ENCODE measurements at regions not wholly inside any gene's neighbourhood (a gene's known extent, or its start where the extent isn't known, plus 50 kb on each side); places are given as distances from the start of the nearest gene placed in this dataset.
A peak's percentile ranks its signal among the peaks of the same experiment; 100 is the strongest.

GRCh38 chr6:144585217-144585814 is 300.2 kb downstream of the UTRN start:
- H3K4me3 ChIP-seq (ENCODE audit: low read depth, low read length), result no peak overlapping the region
- TF ChIP-seq CTCF (IDR thresholded peaks at IDR 0.05; ENCODE audit: insufficient read depth, low read length), result peak; percentile 69
- DNase-seq (ENCODE audit: low read depth), result peak; percentile 67

- DNase-seq (ENCODE audit: low read depth), result no peak
- no peak for TF ChIP-seq CTCF (IDR thresholded peaks at IDR 0.05; ENCODE audit: insufficient read depth, low read length)
- H3K4me3 ChIP-seq (ENCODE audit: low read depth, low read length), result no peak overlapping the region
Measured at GRCh38 chr6:144586986-144587385, 301.9 kb downstream of the UTRN start.

GRCh38 chr6:144588697-144589325 is 303.7 kb downstream of the UTRN start:
- TF ChIP-seq CTCF (IDR thresholded peaks at IDR 0.05; ENCODE audit: insufficient read depth, low read length), result no peak
- no peak overlapping the region for H3K4me3 ChIP-seq (ENCODE audit: low read depth, low read length)
- DNase-seq (ENCODE audit: low read depth), result peak; percentile 14

GRCh38 chr6:144590532-144590931 is 305.4 kb downstream of the UTRN start:
- peak; percentile 30 for DNase-seq (ENCODE audit: low read depth)
- no peak overlapping the region for H3K4me3 ChIP-seq (ENCODE audit: low read depth, low read length)
- TF ChIP-seq CTCF (IDR thresholded peaks at IDR 0.05; ENCODE audit: insufficient read depth, low read length), result no peak

- no peak for TF ChIP-seq CTCF (IDR thresholded peaks at IDR 0.05; ENCODE audit: insufficient read depth, low read length)
- DNase-seq (ENCODE audit: low read depth), result no peak
- H3K4me3 ChIP-seq (ENCODE audit: low read depth, low read length), result no peak overlapping the region
Measured at GRCh38 chr6:144593392-144593791, 308.3 kb downstream of the UTRN start.

- TF ChIP-seq CTCF (IDR thresholded peaks at IDR 0.05; ENCODE audit: insufficient read depth, low read length), result no peak
- DNase-seq (ENCODE audit: low read depth), result no peak
- H3K4me3 ChIP-seq (ENCODE audit: low read depth, low read length), result no peak overlapping the region
Measured at GRCh38 chr6:144594585-144594984, 309.4 kb downstream of the UTRN start.

DNA sequence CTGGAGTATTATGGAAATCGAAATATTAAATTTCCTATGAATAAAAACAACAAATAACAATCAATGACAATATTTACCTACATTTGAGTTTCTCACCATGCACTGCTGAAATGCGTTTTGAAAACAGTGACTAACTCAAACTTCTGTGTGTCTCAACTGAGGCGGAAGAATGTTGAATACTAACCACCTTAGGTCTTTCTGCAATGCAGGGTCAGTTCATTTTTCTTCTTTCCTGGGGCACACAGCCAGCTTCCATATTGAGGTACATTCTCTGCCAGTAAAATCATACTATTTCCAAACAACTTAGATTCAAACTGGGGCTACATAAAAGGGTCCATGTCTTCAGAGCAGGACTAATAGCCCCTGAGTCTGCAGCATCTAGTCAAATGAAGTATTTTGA is 310.1 kb downstream of the UTRN start:
- no peak for TF ChIP-seq CTCF (IDR thresholded peaks at IDR 0.05; ENCODE audit: insufficient read depth, low read length)
- no peak for DNase-seq (ENCODE audit: low read depth)
- no peak overlapping the region for H3K4me3 ChIP-seq (ENCODE audit: low read depth, low read length)

Measured in fibroblast of the aortic adventitia (primary cell).